Smooth muscle cell (in vitro differentiated cells): ENCODE measurements at regions not wholly inside any gene's neighbourhood (a gene's known extent, or its start where the extent isn't known, plus 50 kb on each side); places are given as distances from the start of the nearest gene placed in this dataset.
A peak's percentile ranks its signal among the peaks of the same experiment; 100 is the strongest.
"Not testable (repeated sequence)": the region's sequence is repeated elsewhere in the genome, so short reads cannot be mapped to it uniquely, and the experiment has no call there.

ENCODE experiments used
- DNase-seq: peaks from one replicate; lab custom pipeline; 2025; ENCODE audit not compliant: unreplicated experiment; lab: John Stamatoyannopoulos, UW
- H2AFZ ChIP-seq: fragments of 200-600 bp; sonication (generic); 2 replicates; pipeline ENCODE4 v1.6.0; 2016; ENCODE audit warnings: antibody characterized with exemption, low read depth, mild to moderate bottlenecking
- H3F3A ChIP-seq: fragments of 200-600 bp; sonication (generic); 2 replicates; pipeline ENCODE4 v1.6.0; 2017; ENCODE audit warnings: antibody characterized with exemption, low read depth
- H3K27ac ChIP-seq: fragments of 200-600 bp; sonication (generic); 2 replicates; pipeline ENCODE4 v1.5.1; 2016; ENCODE audit warnings: low read depth, mild to moderate bottlenecking
- H3K27me3 ChIP-seq: fragments of 200-600 bp; sonication (generic); 2 replicates; pipeline ENCODE4 v1.6.1; 2016; ENCODE audit warnings: low read depth, mild to moderate bottlenecking
- H3K36me3 ChIP-seq: fragments of 200-600 bp; sonication (generic); 2 replicates; pipeline ENCODE4 v1.5.1; 2016; ENCODE audit warnings: low read depth
- H3K4me1 ChIP-seq: fragments of 200-600 bp; sonication (generic); 2 replicates; pipeline ENCODE4 v1.5.1; 2016; ENCODE audit warnings: low read depth
- H3K4me2 ChIP-seq: fragments of 200-600 bp; sonication (generic); 2 replicates; pipeline ENCODE4 v1.6.0; 2016; ENCODE audit warnings: mild to moderate bottlenecking
- H3K4me3 ChIP-seq: fragments of 200-600 bp; sonication (generic); 2 replicates; pipeline ENCODE4 v1.5.1; 2016; ENCODE audit warnings: mild to moderate bottlenecking
- H3K79me2 ChIP-seq: fragments of 200-600 bp; sonication (generic); 2 replicates; pipeline ENCODE4 v1.6.0; 2016; ENCODE audit warnings: low read depth, mild to moderate bottlenecking
- H3K9ac ChIP-seq: fragments of 200-600 bp; sonication (generic); 2 replicates; pipeline ENCODE4 v1.6.0; 2016; ENCODE audit warnings: low read depth
- H3K9me3 ChIP-seq: fragments of 200-600 bp; sonication (generic); replicated peaks from 2 replicates; pipeline ENCODE4 v1.5.1; 2016; ENCODE audit warnings: low read depth
- H4K20me1 ChIP-seq: fragments of 200-600 bp; sonication (generic); 2 replicates; pipeline ENCODE4 v1.6.0; 2016; ENCODE audit warnings: low read depth
- CTCF ChIP-seq: fragments of 200-600 bp; sonication (generic); IDR thresholded peaks from 2 replicates; pipeline ENCODE4 v1.5.1; 2017; ENCODE audit warnings: borderline replicate concordance, mild to moderate bottlenecking, antibody characterized with exemption; ENCODE audit not compliant: insufficient read depth, poor library complexity, severe bottlenecking
- WGBS: methylation state at CpG from one replicate; pipeline ENCODE4 v1.1.7; 2016; ENCODE audit warnings: low lambda C conversion rate; 5-methylcytosine and 5-hydroxymethylcytosine counted together

GRCh38 chr10:23643111-23643780 is 204.4 kb downstream of the OTUD1 start:
- no peaks in the 10 kb centered on the region for H3K4me1 ChIP-seq
- H4K20me1 ChIP-seq = no peaks in the 10 kb centered on the region
- no peaks in the 10 kb centered on the region for H3K79me2 ChIP-seq
- H3K4me3 ChIP-seq = no peak overlapping the region
- no peak for DNase-seq
- 56% methylated on average over 4 of the region's 4 CpGs for WGBS
- no peak for TF ChIP-seq CTCF
- H3K9me3 ChIP-seq = no peaks in the 10 kb centered on the region
- H3K27ac ChIP-seq = peak overlapping the region; percentile 82
- H3K4me2 ChIP-seq = no peak overlapping the region
- H3F3A ChIP-seq = no peaks in the 10 kb centered on the region
- no peaks in the 10 kb centered on the region for H3K27me3 ChIP-seq
- no peaks in the 10 kb centered on the region for H3K36me3 ChIP-seq
- no peak overlapping the region for H2AFZ ChIP-seq
- H3K9ac ChIP-seq = no peak overlapping the region

GRCh38 chr10:23648618-23649017 is 209.7 kb downstream of the OTUD1 start:
- Histone ChIP-seq H2AFZ (no peak overlapping the region), H3K4me1 (no peaks in the 10 kb centered on the region), H3K4me2 (no peak overlapping the region), H3K27ac (no peak overlapping the region), H3K9me3 (no peaks in the 10 kb centered on the region), H4K20me1 (no peaks in the 10 kb centered on the region), H3F3A (no peaks in the 10 kb centered on the region), H3K9ac (no peak overlapping the region), H3K36me3 (no peaks in the 10 kb centered on the region), H3K4me3 (no peak overlapping the region), H3K79me2 (no peaks in the 10 kb centered on the region), H3K27me3 (peaks cover 3% of the 10 kb centered on the region)
- DNase-seq = no peak
- TF ChIP-seq CTCF = no peak
- WGBS = 90% methylated on average over 2 of the region's 2 CpGs

- no peaks in the 10 kb centered on the region for H3K36me3 ChIP-seq
- no peaks in the 10 kb centered on the region for H3K27me3 ChIP-seq
- no peaks in the 10 kb centered on the region for H3K4me1 ChIP-seq
- no peak for DNase-seq
- TF ChIP-seq CTCF = peak; percentile 59
- no peaks in the 10 kb centered on the region for H4K20me1 ChIP-seq
- no peak overlapping the region for H3K4me2 ChIP-seq
- no peaks in the 10 kb centered on the region for H3K9me3 ChIP-seq
- no peak overlapping the region for H2AFZ ChIP-seq
- H3F3A ChIP-seq = no peaks in the 10 kb centered on the region
- no peak overlapping the region for H3K9ac ChIP-seq
- H3K27ac ChIP-seq = no peak overlapping the region
- no peaks in the 10 kb centered on the region for H3K79me2 ChIP-seq
- H3K4me3 ChIP-seq = no peak overlapping the region
Measured at GRCh38 chr10:23656735-23657134, 217.9 kb downstream of the OTUD1 start.

- H3K36me3 ChIP-seq = no peaks in the 10 kb centered on the region
- no peaks in the 10 kb centered on the region for H3K4me1 ChIP-seq
- TF ChIP-seq CTCF = no peak
- no peak overlapping the region for H3K9ac ChIP-seq
- H3K79me2 ChIP-seq = no peaks in the 10 kb centered on the region
- no peaks in the 10 kb centered on the region for H3K9me3 ChIP-seq
- no peaks in the 10 kb centered on the region for H4K20me1 ChIP-seq
- H3F3A ChIP-seq = no peaks in the 10 kb centered on the region
- H3K27me3 ChIP-seq = no peaks in the 10 kb centered on the region
- no peak overlapping the region for H3K4me3 ChIP-seq
- no peak for DNase-seq
- no peak overlapping the region for H3K27ac ChIP-seq
- no peak overlapping the region for H2AFZ ChIP-seq
- H3K4me2 ChIP-seq = no peak overlapping the region
Measured at GRCh38 chr10:23657677-23658076, 218.8 kb downstream of the OTUD1 start.

- not testable (repeated sequence) for H3F3A ChIP-seq, H3K4me1 ChIP-seq, H4K20me1 ChIP-seq, H3K4me3 ChIP-seq, H3K36me3 ChIP-seq, H3K9me3 ChIP-seq, H3K4me2 ChIP-seq, H3K27ac ChIP-seq, H3K27me3 ChIP-seq, H3K9ac ChIP-seq, H3K79me2 ChIP-seq, DNase-seq, H2AFZ ChIP-seq
- WGBS = 51% methylated on average over 7 of the region's 7 CpGs
Measured at GRCh38 chr10:23671866-23672265, 233.0 kb downstream of the OTUD1 start.
